ACC112 (cell line): ENCODE measurements at regions not wholly inside any gene's neighbourhood (a gene's known extent, or its start where the extent isn't known, plus 50 kb on each side); places are given as distances from the start of the nearest gene placed in this dataset.

Experiments
- H2AFZ ChIP-seq: fragments of 200-600 bp; sonication (generic); one replicate; pipeline ENCODE4 v1.6.0; 2017; ENCODE audit warnings: antibody characterized with exemption, low read length; ENCODE audit not compliant: unreplicated experiment
- H3K27ac ChIP-seq: fragments of 200-600 bp; sonication (generic); 2 replicates; pipeline ENCODE4 v1.5.1; 2014; ENCODE audit warnings: low read depth, mild to moderate bottlenecking, antibody characterized with exemption, low read length, moderate library complexity
- H3K27me3 ChIP-seq: fragments of 200-600 bp; sonication (generic); 2 replicates; pipeline ENCODE4 v1.6.1; 2014; ENCODE audit warnings: mild to moderate bottlenecking, antibody characterized with exemption, low read length, moderate library complexity, mixed read lengths; ENCODE audit not compliant: insufficient read depth
- H3K36me3 ChIP-seq: fragments of 200-600 bp; sonication (generic); 2 replicates; pipeline ENCODE4 v1.6.1; 2016; ENCODE audit warnings: mild to moderate bottlenecking, antibody characterized with exemption, low read length, moderate library complexity, mixed read lengths; ENCODE audit not compliant: insufficient read depth
- H3K4me1 ChIP-seq: fragments of 200-600 bp; sonication (generic); one replicate; pipeline ENCODE4 v1.6.1; 2016; ENCODE audit warnings: low read length, mixed read lengths; ENCODE audit not compliant: insufficient read depth, unreplicated experiment, control insufficient read depth
- H3K4me3 ChIP-seq: fragments of 200-600 bp; sonication (generic); 2 replicates; pipeline ENCODE4 v1.5.1; 2014; ENCODE audit warnings: mild to moderate bottlenecking, low read depth, low read length
- H3K79me2 ChIP-seq: fragments of 200-600 bp; sonication (generic); one replicate; pipeline ENCODE4 v1.6.0; 2016; ENCODE audit warnings: low read length; ENCODE audit not compliant: control insufficient read depth, unreplicated experiment, insufficient read depth

GRCh38 chr5:6194906-6195612 is 183.3 kb downstream of the MED10 start:
- no peaks in the 10 kb centered on the region for H3K79me2 ChIP-seq
- H2AFZ ChIP-seq = no peak overlapping the region
- H3K4me1 ChIP-seq = no peaks in the 10 kb centered on the region
- H3K27me3 ChIP-seq = no peaks in the 10 kb centered on the region
- no peak overlapping the region for H3K27ac ChIP-seq
- no peak overlapping the region for H3K4me3 ChIP-seq
- no peaks in the 10 kb centered on the region for H3K36me3 ChIP-seq

DNA sequence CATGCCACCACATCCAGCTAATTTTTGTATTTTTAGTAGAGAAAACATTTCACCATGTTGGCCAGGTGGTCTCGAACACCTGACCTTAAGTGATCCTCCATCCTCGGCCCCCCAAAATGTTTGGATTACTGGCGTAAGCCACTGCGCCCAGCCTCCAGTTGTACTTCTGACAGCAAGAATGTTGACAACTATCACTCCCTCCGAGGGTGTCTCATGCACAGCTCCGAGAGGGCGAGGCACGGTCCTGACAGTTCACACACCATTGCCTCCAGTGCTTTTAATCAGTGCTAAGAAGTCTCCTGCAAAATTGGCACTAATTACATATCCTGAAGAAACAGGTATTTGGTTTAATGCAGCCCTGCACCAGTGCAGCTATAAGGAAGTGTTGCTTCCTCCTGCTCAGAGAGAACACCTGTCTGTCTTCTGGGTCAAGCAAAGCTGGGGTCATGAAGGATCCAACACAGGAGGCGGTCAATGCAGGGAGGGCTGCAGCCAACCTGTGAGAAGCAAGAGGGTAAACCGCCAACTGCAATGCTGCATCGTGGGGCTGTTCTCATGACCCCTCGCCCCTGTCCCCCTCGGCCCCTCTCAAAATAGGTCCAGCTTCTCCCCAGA is 184.0 kb downstream of the MED10 start:
- Histone ChIP-seq H3K79me2 (no peaks in the 10 kb centered on the region), H3K4me1 (no peaks in the 10 kb centered on the region), H3K36me3 (no peaks in the 10 kb centered on the region), H3K27ac (no peak overlapping the region), H3K27me3 (no peaks in the 10 kb centered on the region), H3K4me3 (no peak overlapping the region), H2AFZ (no peak overlapping the region)

- H3K27me3 ChIP-seq = no peaks in the 10 kb centered on the region; the same call in 1 of the 2 replicates
- H2AFZ ChIP-seq = no peak overlapping the region
- no peak overlapping the region for H3K4me3 ChIP-seq
- no peak overlapping the region for H3K27ac ChIP-seq
- no peaks in the 10 kb centered on the region for H3K36me3 ChIP-seq
- no peaks in the 10 kb centered on the region for H3K4me1 ChIP-seq
- H3K79me2 ChIP-seq = no peaks in the 10 kb centered on the region
These were observed 185.0 kb downstream of the MED10 start for GRCh38 chr5:6193310-6193709.

- H3K27me3 ChIP-seq = no peaks in the 10 kb centered on the region; the same call in 1 of the 2 replicates
- H3K79me2 ChIP-seq = no peaks in the 10 kb centered on the region
- no peak overlapping the region for H3K27ac ChIP-seq
- no peak overlapping the region for H2AFZ ChIP-seq
- no peaks in the 10 kb centered on the region for H3K4me1 ChIP-seq
- H3K36me3 ChIP-seq = no peaks in the 10 kb centered on the region
- no peak overlapping the region for H3K4me3 ChIP-seq
These were observed 187.5 kb downstream of the MED10 start for GRCh38 chr5:6190838-6191237.

GRCh38 chr5:6188976-6189375 is 189.4 kb downstream of the MED10 start:
- Histone ChIP-seq H3K4me3 (no peak overlapping the region), H3K27me3 (no peaks in the 10 kb centered on the region; the same call in 1 of the 2 replicates), H2AFZ (no peak overlapping the region), H3K79me2 (no peaks in the 10 kb centered on the region), H3K27ac (no peak overlapping the region), H3K36me3 (no peaks in the 10 kb centered on the region), H3K4me1 (no peaks in the 10 kb centered on the region)

- H3K36me3 ChIP-seq = no peaks in the 10 kb centered on the region
- no peak overlapping the region for H3K27ac ChIP-seq
- no peak overlapping the region for H2AFZ ChIP-seq
- H3K27me3 ChIP-seq = no peaks in the 10 kb centered on the region; the same call in 1 of the 2 replicates
- H3K4me3 ChIP-seq = no peak overlapping the region
- H3K79me2 ChIP-seq = no peaks in the 10 kb centered on the region
- no peaks in the 10 kb centered on the region for H3K4me1 ChIP-seq
These were observed 190.0 kb downstream of the MED10 start for GRCh38 chr5:6188344-6188743.

DNA sequence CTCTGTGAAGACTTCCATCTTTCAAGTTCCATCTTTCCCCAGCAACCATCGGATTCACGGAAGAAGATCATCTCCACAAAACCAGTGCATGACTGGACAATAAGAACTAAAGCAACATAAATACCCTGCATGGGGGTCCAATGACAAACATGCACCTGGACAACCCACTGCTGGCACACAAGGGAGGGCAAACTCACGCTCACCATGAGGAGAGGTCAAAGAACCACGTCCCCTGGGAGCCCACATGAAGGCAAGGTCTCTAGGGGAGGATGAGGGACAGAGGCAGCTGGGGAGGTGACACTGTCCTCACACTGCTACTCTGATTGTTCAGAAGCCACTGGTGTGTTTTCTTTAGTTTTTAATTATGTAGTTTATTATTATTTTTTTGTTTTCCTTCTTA is 190.8 kb downstream of the MED10 start:
- H3K36me3 ChIP-seq = no peaks in the 10 kb centered on the region
- H3K79me2 ChIP-seq = no peaks in the 10 kb centered on the region
- H3K4me3 ChIP-seq = no peak overlapping the region
- H3K27me3 ChIP-seq = no peaks in the 10 kb centered on the region; the same call in 1 of the 2 replicates
- H2AFZ ChIP-seq = no peak overlapping the region
- H3K4me1 ChIP-seq = no peaks in the 10 kb centered on the region
- H3K27ac ChIP-seq = no peak overlapping the region

DNA sequence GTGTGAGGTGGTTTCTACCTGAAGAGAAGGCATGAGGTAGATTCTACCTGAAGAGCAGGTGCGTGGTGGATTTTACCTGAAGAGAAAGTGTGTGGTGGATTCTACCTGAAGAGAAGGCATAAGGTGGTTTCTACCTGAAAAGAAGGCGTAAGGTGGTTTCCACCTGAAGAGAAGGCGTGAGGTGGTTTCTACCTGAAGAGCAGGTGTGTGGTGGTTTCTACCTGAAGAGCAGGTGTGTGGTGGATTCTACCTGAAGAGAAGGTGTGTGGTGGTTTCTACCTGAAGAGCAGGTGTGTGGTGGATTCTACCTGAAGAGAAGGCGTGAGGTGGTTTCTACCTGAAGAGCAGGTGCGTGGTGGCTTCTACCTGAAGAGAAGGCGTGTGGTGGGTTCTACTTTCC is 192.8 kb downstream of the MED10 start:
- Histone ChIP-seq H2AFZ (no peak overlapping the region), H3K4me1 (no peaks in the 10 kb centered on the region), H3K27ac (no peak overlapping the region), H3K27me3 (peaks cover 5% of the 10 kb centered on the region; the same call in 1 of the 2 replicates), H3K36me3 (no peaks in the 10 kb centered on the region), H3K4me3 (no peak overlapping the region), H3K79me2 (no peaks in the 10 kb centered on the region)

DNA sequence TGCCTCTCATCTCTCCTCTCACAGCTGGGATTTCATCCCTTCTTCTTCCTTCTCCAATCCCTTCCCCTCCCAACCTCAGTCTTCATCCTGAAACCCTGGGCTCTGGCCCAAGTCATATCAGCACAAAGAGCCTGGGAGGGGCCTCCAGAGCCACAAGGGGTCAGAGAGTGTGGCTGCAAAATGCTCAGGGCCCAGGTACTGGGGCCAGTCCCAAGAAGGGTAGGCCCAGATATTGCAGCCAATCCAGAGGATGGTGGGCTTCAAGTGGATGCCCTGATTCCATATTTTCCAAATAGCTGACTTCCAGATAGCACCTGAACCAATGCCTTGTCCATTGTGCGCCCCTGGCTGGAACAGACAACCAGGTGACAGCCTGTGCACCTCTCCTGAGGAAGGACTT is 193.9 kb downstream of the MED10 start:
- no peaks in the 10 kb centered on the region for H3K36me3 ChIP-seq
- H3K79me2 ChIP-seq = no peaks in the 10 kb centered on the region
- H3K27ac ChIP-seq = no peak overlapping the region

GRCh38 chr5:6183391-6184390 is 194.7 kb downstream of the MED10 start:
- H2AFZ ChIP-seq = no peak overlapping the region
- no peak overlapping the region for H3K4me3 ChIP-seq
- no peaks in the 10 kb centered on the region for H3K79me2 ChIP-seq
- H3K36me3 ChIP-seq = no peaks in the 10 kb centered on the region
- H3K27me3 ChIP-seq = peaks cover 8% of the 10 kb centered on the region; the same call in 1 of the 2 replicates
- no peaks in the 10 kb centered on the region for H3K4me1 ChIP-seq
- H3K27ac ChIP-seq = no peak overlapping the region

More for the DNA sequence above, 193.9 kb downstream of the MED10 start:
- H3K4me3 ChIP-seq = no peak overlapping the region
- no peak overlapping the region for H2AFZ ChIP-seq
- peaks cover 8% of the 10 kb centered on the region; the same call in 1 of the 2 replicates for H3K27me3 ChIP-seq
- H3K4me1 ChIP-seq = no peaks in the 10 kb centered on the region
